Stimulated activated CD4-positive, alpha-beta T cell treated with anti-CD3 and anti-CD28 coated beads, Interleukin-12 subunit alpha, Interleukin-12 subunit beta, amount 100 ng/mL, for 24 hours (primary cell): ENCODE measurements at regions not wholly inside any gene's neighbourhood (a gene's known extent, or its start where the extent isn't known, plus 50 kb on each side); places are given as distances from the start of the nearest gene placed in this dataset.
"Not testable (repeated sequence)": the region's sequence is repeated elsewhere in the genome, so short reads cannot be mapped to it uniquely, and the experiment has no call there.

ENCODE experiments used
- DNase-seq, 2 experiments: peaks; one replicate each; pipeline ENCODE4 v3.0.0-alpha.2; 2020; ENCODE audit warnings: low read depth in 2 of 2

DNA sequence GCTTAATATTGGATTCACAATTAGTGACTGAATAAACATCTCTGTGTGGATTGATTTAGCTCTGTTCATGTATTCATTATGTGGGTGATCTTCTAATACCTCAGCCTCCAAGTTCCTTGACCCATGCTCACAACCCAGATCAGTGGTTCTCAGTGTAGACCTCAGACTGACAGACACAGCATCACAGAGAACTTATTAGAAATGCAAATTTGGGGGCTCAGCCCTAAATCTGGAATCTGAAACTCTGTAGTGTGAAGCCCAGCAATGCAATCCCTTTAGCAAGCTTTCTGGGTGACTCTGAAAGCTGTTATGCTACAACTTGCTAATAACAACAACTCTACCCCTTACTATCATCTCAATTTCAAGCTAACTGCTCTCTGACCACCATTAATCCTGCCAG lies 273.1 kb upstream of the FANCL start:
- DNase-seq, result no peak

DNA sequence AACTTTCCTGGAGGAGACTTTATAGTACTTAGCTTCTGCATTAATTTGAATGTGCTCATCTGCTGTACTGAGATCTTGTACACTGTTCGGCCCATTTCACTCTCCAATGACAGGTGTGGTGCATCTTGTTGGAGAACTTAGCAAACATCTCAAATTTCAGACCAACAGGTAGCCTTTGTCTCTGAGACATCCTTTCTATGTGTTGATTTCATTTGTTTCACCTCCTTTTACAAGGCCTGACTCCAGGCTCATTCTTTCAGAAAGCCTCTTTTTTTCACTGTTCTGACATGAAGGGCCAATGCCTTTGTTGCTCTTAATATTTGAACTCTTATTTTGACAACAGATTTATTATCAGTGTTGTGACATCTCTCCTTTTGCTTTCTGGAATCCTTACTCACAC lies 271.8 kb upstream of the FANCL start:
- DNase-seq, result no peak

DNA sequence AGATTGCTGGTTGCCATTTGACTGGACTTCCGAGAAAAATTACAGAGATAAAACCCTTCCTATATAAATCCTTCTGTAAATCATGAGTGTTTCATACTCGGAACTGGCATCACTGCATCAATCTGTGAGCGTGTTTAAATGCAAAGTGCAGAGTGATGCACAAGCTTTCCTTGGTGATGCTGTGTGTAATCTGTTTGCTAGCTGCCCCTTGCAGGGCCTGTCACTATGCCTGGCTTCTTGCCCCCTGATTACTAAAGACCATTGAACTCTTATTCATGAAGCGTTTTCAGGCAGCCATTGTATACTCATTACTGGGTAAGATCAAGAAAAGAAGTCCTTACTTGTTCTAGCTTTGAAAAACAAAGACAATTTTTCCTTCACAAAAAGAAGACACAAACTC lies 266.9 kb upstream of the FANCL start:
- no peak for DNase-seq

DNA sequence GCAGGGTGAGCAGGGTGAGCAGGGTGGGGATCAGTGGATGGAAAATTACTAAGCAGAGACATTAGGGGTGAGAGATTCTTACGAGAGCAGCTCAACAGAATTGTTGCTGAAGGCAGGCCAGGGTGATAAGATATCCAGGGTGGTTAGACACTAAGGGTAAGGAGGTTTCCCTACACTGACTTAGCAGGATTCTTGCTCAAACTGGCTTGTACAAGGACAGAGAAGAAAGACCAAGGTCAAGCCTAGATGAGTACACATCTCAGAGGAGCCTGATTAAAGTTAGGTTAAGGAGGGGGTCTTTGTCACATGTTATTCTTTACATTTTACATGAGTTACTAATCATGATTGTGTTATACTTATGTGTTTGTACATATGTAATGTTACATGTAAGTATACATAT lies 262.8 kb upstream of the FANCL start:
- DNase-seq, result no peak

DNA sequence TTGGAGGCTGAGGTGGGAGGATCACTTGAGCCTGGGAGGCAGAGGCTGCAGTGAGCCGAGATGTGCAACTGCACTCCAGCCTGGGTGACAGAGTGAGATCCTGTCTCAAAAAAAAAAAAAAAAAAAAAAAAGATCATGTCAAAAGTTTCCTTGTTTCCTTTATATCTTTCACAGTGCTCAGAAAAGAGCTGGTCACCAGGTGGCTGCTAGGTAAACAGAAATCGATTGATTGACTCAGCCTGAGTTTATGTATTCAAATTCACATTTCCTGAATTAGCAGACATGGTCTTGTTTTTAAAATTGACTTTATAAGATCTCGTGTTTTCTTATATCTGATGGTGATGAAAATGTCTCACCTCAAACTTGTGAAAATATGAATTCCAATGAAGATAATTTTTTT lies 261.8 kb upstream of the FANCL start:
- no peak for DNase-seq

DNA sequence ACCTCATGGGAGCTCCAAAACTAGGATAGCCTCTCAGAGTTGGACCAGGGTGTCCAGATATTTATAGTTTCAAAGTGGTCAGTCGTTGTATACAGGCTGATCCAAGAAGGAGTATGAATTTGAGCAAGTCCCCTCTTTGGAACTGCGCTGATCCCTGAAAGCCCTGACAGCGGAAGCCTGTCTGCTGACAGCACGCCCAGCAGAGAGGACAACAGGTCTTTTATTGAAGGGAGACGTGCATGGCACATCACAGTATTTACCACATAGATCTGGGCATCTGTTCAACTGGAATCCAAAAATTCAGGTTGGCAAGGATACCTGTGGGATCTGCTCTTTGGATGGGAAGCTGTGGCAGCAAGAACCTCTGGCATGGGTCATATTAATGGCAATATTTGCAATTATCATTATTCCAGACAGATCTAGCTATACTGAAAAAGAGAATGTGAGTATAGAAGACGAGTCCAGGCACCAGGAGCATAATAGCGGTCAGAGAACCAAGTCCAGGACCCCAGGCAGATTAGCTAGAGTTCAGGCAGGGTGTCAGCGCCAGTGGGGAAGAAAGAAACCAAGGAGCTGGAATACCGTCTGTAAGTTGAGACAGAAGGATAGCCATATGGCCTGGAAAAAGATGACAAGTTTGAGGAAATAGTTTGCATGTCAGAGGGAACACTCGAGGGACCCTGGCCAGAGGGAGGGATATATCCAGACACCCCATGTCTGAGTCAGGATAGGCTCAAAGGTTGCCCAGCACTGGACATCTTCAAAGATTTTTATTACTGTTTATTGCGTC lies 260.4 kb upstream of the FANCL start:
- DNase-seq, result no peak

DNA sequence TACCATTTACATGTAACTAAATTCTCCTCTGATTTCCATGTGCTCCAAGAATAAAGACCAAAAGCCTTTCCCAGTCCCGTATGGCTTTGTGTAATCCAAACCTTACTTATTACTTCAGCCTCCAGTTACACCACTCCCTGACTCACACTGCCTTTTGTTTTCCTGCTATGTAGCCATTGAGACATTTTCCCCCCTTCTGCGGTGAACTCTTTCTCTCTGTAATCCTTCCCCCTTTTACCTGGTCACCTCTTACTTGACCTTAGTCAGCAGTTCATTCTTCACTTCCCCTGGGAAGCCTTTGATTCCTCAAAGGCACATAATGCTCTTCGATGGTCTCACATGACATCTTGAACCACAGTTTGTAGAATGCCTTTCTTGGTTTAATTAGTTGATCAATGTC lies 256.0 kb upstream of the FANCL start:
- DNase-seq, result no peak

DNA sequence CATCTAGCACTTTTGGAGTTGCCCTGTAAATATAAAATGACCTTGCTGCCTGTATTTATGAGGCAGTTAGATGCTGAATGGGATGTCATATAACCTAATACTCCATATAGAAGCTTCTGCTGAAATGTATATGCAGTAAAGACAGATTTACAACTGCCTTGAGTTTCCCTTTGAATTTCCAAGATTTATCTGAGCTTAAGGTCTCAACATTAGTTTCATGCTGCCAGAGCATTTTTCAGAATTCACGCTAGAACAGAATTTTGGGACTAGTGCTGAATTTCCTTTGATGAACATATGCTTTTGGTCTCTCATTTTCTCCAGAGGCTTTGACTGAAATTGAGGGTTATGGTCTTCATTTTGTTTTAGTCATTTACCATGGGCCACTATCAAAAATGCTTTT lies 254.7 kb upstream of the FANCL start:
- no peak for DNase-seq

DNA sequence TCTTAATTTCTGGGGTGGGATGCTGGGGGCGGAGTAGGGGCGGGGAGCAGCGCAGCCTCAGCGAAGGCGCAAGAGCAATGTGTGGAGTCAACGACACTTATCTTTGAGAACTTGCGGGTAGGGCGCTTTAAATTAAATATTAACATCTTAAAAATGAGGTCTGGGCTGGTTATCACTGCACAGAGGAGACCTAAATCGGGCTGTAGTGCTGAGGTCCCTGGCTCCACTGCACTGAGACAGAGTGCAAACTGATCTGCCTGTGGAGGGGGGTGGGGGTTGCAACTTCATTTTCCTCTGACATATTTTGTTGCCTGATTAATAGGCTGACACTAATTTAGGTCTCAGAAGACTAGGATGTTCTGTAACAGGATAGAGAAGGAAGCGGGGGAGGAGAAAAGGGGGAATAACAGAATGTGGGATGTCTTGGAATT lies 253.0 kb upstream of the FANCL start:
- no peak for DNase-seq

DNA sequence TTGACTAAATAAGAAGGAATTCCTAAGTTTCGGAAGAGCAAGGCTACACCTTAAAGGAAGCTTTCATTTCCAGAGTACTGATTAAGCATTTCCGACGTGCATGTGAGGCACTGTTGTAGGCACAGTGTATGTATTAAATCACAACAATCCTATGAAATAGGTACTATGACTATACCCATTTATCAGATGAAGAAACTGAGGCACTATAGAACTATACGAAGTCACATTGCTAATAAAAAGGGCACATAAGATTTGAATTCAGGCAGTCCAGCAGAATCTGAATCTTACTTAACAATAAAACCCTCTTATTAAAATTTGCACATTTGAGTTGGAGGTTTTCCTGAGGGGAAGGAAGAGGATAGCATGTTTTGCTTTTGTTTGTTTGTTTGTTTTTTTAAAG lies 243.5 kb upstream of the FANCL start:
- no peak for DNase-seq

DNA sequence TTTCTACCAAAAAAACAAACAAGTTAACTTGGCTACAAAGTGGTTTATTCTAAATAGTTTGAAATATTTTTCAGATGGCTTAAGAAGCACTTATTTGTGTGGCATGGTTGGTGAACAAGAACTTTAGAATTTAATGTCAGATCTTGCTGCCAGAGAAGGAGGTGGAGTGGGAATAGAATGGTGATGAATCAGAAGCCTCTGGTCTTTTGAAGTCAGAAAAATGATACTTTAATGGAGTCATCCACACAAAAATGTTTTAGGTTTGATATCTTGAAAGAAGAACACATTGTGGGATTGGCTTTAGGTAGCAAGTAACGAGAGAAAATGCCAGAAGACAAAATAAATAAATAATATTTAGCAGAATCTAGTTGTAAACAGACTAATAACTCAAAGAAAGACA lies 243.1 kb upstream of the FANCL start:
- no peak for DNase-seq

DNA sequence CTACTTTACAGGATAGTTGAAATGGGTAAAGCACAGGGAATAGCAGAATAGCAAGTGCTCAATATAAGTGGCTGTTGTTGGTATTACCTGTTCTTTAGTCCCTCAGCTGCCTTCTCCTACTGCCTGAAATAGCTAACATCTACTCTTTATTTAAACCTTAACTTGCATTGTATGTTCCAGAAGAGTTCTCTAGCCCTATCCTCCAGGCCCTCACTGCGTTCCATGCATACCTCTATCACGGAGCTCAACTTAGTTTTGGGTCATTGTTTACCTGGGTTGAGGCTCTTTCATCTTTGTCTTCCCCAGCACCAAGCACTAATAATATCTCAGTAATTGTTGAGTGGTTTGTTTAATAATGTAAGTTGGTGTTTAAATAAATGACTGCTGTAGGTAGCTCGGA lies 242.2 kb upstream of the FANCL start:
- no peak for DNase-seq

DNA sequence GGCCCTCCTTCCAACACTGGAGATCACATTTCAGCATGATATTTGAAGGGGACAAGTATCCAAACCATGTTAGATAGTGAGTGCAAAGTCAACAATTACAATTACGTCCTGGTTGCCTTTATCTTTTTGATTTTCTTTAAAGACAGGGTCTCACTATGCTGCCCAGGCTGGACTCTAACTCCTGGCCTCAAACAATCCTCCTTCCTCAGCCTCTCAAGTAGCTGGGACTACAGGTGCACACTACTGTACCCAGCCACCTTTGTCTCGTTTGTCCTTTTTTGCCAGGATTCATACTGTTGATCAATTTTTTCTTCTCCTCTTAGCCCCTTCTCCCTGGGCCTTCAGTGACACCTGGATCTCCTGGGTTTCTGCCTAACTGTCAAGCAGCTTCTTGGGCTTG lies 240.5 kb upstream of the FANCL start:
- DNase-seq, result no peak

DNA sequence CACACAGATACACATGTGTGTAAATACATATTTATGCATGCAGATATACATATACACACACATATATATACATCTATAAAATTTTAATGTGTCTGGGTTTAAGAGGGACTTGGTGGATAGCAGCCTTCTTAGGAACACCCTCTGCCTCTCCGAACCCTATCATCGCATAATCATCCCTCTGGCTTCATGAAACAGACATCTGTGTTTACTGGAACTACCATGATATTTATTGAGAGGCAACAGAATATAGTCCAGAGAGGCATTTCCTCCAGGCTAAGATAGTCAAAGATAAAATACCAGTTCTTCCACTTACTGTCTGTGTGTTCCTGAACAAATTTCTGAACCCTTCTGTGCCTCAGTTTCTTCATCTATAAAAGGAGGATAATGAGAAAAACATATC lies 239.0 kb upstream of the FANCL start:
- no peak for DNase-seq

DNA sequence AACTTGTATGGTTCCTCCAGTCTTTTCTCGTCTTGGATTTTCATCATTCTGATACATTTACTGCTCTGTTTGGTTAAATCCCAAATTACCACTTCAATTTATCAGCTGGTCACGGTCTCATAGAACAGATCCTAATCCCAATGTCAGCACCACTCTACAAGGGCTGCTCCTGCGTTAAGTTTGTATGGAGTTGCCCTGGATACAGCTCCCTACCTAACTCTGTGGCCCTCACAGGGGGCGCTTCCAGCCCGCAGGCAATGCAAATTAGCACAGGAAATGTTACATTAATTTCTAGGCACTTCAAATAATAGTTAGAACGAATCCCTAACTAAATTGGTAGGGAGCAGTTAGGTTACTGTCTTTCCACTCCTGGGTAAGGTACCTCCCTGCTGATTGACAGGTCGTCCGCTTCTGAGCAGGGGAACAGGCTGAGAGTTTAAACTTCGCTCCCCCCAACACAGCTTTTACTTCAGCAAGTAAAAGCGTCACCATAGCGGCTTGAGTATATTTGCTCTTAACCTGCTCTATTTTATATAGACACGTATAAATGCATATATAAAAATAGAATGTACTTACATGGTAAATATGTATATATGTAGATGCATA lies 238.5 kb upstream of the FANCL start:
- DNase-seq, result no peak

DNA sequence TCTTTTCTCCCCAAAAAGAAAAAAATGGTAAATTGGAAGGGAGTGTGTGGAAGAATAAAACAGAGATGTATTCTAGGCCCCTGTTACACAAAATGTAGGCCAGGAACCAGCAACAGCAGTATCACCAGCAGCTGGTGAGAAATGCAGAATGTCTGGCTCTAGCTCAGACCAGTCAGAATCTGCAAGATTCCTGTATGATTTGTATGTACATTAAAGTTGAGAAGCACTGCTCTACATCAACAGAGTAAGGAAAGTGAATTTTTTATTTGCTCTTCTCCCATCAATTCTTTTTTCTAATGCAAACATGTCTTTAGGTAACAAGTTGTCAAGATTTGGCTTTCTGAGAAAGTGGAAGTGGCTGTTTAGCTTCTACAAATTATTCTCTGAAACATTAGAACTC lies 235.4 kb upstream of the FANCL start:
- DNase-seq, result no peak

DNA sequence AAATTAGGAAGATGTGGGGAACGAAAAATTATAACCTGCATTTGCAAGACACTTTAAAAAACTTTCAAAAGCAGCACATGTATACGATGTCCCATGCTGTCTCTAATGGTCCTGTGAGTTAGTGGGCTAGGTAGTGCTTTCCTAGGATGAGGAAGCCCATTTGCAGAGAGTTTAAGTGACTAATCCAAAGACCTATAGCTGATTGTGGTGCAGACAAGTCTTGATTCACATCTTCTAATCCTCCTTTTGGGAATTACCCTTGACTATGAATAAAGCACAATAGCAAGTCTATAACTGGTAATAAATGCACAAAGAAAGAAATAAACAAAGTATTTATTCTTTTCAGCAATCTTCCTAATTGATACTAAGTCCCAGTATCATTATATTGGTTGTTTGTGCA lies 234.6 kb upstream of the FANCL start:
- DNase-seq, result no peak

DNA sequence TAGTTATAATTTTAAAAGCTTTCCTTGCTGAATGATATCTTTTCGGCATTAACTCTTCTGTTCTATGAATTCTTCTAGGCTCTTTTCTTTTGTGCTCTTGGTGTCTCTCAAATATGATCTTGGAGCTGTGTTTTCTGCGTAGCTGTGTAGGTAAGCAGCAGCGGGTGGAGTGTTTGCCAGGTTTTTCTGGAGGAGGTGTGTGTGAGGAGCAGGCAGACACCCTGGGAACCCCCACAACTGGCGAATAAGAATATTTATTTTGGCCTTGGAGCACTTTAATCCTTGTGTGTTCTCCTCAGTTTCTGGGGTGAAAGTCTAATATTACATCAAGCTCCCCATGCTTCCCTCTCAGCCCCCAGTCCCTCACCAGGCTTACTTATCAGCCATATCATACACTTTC lies 232.0 kb upstream of the FANCL start:
- DNase-seq, result no peak

DNA sequence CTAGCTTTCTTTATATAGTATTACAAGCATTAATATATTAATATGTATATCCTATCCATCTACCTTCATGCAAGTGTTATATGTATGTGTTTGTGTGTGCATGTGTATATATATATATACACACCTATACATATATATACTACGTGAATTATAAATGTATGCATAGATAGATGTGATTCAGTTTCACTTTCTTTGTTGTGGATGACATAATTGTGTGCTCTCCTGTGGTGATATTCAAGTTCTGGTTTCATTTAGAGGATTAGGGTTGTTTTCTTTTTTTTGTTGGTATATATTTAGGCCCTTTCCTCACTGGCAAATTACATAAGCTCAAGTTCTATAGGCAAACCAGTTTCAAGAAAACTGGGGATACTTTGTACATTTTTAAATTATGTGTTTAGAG lies 225.7 kb upstream of the FANCL start:
- DNase-seq, result no peak

DNA sequence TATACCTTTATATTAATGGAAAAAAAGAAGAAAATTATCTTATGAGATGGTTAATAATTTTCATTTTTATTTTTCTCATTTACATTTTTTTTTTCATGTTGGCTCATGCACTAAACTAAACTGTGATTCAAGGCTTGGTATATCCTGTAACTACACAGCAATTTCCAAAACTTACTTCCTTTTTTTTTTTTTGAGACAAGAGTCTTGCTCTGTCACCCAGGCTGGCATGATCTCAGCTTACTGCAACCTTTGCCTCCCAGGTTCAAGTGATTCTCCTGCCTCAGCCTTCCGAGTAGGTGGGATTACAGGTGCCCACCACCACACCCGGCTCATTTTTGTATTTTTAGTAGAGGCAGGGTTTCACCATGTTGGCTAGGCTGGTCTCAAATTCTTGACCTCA lies 224.9 kb upstream of the FANCL start:
- not testable (repeated sequence) for DNase-seq

DNA sequence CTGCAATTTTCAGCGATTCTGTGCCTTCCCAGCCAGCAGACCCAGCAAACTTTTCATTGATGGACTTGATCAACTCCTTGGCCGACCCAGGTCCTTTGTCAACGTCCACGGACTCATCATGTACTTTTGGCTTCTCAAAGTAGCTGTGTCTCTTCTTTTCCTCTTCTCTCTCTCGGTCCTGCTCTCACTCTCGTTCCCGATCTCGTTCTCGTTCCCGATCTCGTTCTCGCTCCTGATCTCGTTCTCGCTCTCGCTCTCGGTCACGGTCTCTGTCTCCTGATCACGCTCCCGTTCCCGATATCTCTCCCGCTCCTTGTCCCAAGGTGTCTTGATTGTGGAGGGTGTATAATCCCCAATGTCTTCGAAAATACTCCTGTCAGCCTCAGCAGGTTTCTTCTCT lies 219.5 kb upstream of the FANCL start:
- DNase-seq, result no peak

DNA sequence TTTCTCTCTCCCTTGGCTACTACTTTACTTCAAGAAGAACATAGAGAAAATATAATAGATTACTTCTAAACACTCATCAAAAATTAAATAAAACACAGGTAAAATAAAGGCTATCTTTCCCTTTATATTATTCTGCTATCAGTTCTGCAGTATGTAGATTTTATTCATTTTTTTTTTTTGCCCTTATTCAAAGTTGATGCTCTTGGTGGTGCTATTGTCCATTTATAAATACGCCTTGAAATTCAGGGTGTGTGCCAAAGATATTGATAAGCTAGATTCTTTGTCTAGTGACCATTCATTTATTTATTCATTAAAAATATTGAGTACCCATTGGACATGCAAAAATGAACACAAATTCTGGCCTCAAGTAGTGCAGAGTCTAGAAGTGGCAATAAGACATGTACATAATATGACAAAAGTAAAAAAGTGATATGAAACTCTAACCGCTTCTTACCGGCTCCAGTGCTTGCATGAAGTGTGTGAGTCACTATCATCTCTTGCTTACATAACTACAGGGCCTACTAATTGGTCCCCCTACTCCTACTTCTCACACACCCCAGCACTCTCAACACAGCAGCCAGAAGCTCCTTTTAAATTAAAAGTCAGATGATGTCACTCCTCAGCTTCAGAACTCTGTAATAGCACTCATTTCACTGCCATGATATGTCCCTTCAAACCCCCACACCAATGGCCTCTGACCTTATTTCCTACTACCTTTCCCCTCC lies 208.3 kb upstream of the FANCL start:
- DNase-seq, result no peak

DNA sequence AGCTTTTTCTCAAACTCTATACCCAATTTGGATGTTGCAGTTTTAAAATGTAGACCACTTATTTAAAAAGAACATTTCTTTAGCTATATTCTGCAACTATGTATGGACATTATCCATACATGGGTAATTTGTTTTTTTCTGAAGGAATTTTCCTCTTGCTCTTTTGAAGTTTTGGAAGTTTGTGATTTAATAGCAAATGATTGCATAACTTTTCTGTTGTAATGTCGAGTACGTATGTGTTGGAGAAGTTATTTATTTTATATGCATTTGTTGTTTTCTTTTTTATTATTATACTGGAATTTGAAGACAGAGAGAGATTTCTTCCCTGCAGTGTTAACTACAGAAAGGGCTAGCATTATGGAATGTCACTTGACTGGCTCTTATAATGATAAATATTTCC lies 207.7 kb upstream of the FANCL start:
- no peak for DNase-seq
